Transverse colon (tissue), 4 donors: ENCODE measurements at regions not wholly inside any gene's neighbourhood (a gene's known extent, or its start where the extent isn't known, plus 50 kb on each side); places are given as distances from the start of the nearest gene placed in this dataset.
"Not testable (repeated sequence)": the region's sequence is repeated elsewhere in the genome, so short reads cannot be mapped to it uniquely, and the experiment has no call there.

Experiments
- DNase-seq: peaks from one replicate; pipeline ENCODE4 v3.0.0-alpha.2; 2019
- H3K27ac ChIP-seq, 4 donors: fragments of 200-600 bp; sonication (generic); 2 replicates each; pipeline ENCODE4 v1.5.1; 2016 to 2018; ENCODE audit warnings: inconsistent platforms in 4 of 4
- H3K27me3 ChIP-seq: fragments of 200-600 bp; sonication (generic); 2 replicates; pipeline ENCODE4 v1.5.1; 2017; ENCODE audit warnings: inconsistent platforms
- H3K36me3 ChIP-seq, 4 donors: fragments of 200-600 bp; sonication (generic); 2 replicates each; pipeline ENCODE4 v1.5.1; 2017 to 2019; ENCODE audit warnings: inconsistent platforms in 4 of 4
- H3K4me1 ChIP-seq, 4 donors: fragments of 200-600 bp; sonication (generic); 2 replicates each; pipeline ENCODE4 v1.5.1; 2017 to 2020; ENCODE audit warnings: inconsistent platforms in 4 of 4
- H3K4me3 ChIP-seq, 4 donors: fragments of 200-600 bp; sonication (generic); 1 replicate in 1 of 4; 2 replicates in 3 of 4; pipeline versions ENCODE4 v1.5.1 to v1.6.1; 2017 to 2019; ENCODE audit warnings: inconsistent platforms in 4 of 4
- H3K9me3 ChIP-seq, 2 donors: fragments of 200-600 bp; sonication (generic); 2 replicates each; pipeline ENCODE4 v1.5.1; 2017 to 2019; ENCODE audit warnings: inconsistent platforms in 2 of 2
- EP300 ChIP-seq: sonication (generic); formaldehyde crosslinking; IDR thresholded peaks from one replicate; pipeline ENCODE4 v1.6.1; 2017; ENCODE audit warnings: antibody characterized with exemption, low read depth
- POLR2A ChIP-seq: fragments of 450-650 bp; IDR thresholded peaks from one replicate; pipeline ENCODE4 v1.6.1; 2016; ENCODE audit warnings: antibody characterized with exemption, mild to moderate bottlenecking, moderate library complexity
- POLR2AphosphoS5 ChIP-seq, 3 donors: sonication (generic); formaldehyde crosslinking; IDR thresholded peaks; one replicate each; pipeline ENCODE4 v1.6.1; 2016; ENCODE audit warnings: antibody characterized with exemption in 3 of 3
- WGBS, 2 donors: methylation state at CpG; one replicate each; pipeline ENCODE4 v1.1.5; 2018; ENCODE audit warnings: low coverage in 1 of 2; 5-methylcytosine and 5-hydroxymethylcytosine counted together
- in situ Hi-C, 4 donors: fragments of 200-750 bp; cut with MboI; loops; one replicate each; pipeline versions ENCODE4 v1.15.0 to v1.15.1; 2017; ENCODE audit warnings: low sequenced_read_pairs in 3 of 4, low pct_ligation_motif_present in 1 of 4, low pct_unique_long_range_greater_than_20kb in 1 of 4
- intact Hi-C: fragments of 100-400 bp; cut with DNase I; formaldehyde crosslinking; loops from one replicate; pipeline ENCODE4 v1.15.1; 2023; ENCODE audit warnings: low total_unique reads
- TF ChIP-seq, protein P1 (sequence below), 5 experiments: fragments of 200-600 bp in 3 of 5; fragments of 450-650 bp in 2 of 5; sonication (generic) in 3 of 5; IDR thresholded peaks; 1 replicate in 2 of 5; 2 replicates in 3 of 5; pipeline ENCODE4 v1.5.1; 2016 to 2017; ENCODE audit warnings: antibody characterized with exemption in 5 of 5, inconsistent platforms in 3 of 5, mild to moderate bottlenecking in 2 of 5, moderate library complexity in 1 of 5

GRCh38 chrX:92209936-92210335 lies 430.8 kb downstream of the PCDH11X start:
- no peak for DNase-seq
- no peaks in the 10 kb centered on the region for H3K9me3 ChIP-seq
- no peaks in the 10 kb centered on the region for H3K36me3 ChIP-seq
- intact Hi-C loops (no loop called here), in situ Hi-C loops (no loop called here)
- no peaks in the 10 kb centered on the region for H3K4me1 ChIP-seq
- TF ChIP-seq, protein P1, sequence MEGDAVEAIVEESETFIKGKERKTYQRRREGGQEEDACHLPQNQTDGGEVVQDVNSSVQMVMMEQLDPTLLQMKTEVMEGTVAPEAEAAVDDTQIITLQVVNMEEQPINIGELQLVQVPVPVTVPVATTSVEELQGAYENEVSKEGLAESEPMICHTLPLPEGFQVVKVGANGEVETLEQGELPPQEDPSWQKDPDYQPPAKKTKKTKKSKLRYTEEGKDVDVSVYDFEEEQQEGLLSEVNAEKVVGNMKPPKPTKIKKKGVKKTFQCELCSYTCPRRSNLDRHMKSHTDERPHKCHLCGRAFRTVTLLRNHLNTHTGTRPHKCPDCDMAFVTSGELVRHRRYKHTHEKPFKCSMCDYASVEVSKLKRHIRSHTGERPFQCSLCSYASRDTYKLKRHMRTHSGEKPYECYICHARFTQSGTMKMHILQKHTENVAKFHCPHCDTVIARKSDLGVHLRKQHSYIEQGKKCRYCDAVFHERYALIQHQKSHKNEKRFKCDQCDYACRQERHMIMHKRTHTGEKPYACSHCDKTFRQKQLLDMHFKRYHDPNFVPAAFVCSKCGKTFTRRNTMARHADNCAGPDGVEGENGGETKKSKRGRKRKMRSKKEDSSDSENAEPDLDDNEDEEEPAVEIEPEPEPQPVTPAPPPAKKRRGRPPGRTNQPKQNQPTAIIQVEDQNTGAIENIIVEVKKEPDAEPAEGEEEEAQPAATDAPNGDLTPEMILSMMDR (IDR thresholded peaks at IDR 0.05), result no peak
- TF ChIP-seq POLR2AphosphoS5 (IDR thresholded peaks at IDR 0.05), result no peak
- no peak for TF ChIP-seq POLR2A
- no peak for TF ChIP-seq EP300
- H3K27me3 ChIP-seq, result no peaks in the 10 kb centered on the region
- WGBS, 2 donors, result 79% methylated on average over 5 of the region's 5 CpGs; no CpG with 5 or more reads in 1 of the 2 donors
- H3K27ac ChIP-seq, result no peak overlapping the region
- no peak overlapping the region for H3K4me3 ChIP-seq

DNA sequence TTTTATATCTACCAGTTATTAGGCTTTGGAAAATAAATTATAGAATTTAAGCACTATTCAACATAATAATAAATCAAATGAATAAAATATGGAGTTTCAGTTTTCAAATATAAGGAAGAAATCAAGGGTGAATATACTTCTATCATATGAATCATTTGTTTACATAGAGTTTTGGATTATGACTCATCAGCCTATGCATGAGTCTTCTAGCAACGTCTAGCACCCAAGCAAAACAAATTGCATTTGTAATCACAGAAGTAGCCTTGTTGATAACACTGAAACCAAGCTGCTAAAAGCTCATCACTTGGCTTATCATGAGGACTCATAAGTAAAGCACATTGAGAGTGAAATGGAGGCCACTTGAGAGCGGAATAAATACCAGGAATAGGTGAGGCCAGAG lies 434.6 kb downstream of the PCDH11X start:
- 50 to 57% methylated on average over 2 of the region's 2 CpGs for WGBS, 2 donors
- no peak for DNase-seq
- intact Hi-C loops, result no loop called here

DNA sequence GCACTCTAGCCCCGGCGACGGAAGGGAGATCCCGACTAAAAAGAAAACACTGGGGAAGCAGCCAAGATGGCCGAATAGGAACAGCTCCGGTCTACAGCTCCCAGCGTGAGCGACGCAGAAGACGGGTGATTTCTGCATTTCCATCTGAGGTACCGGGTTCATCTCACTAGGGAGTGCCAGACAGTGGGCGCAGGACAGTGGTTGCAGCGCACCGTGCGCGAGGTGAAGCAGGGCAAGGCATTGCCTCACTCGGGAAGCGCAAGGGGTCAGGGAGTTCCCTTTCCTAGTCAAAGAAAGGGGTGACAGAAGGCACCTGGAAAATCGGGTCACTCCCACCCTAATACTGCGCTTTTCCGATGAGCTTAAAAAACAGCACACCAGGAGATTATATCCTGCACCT lies 435.8 kb downstream of the PCDH11X start:
- H3K27me3 ChIP-seq, H3K9me3 ChIP-seq, H3K4me3 ChIP-seq, DNase-seq, H3K36me3 ChIP-seq, H3K4me1 ChIP-seq, in situ Hi-C loops, intact Hi-C loops, H3K27ac ChIP-seq: not testable (repeated sequence)
- 93% methylated on average over 21 of the region's 21 CpGs; no CpG with 5 or more reads in 1 of the 2 donors for WGBS, 2 donors

More for the DNA sequence above, 434.6 kb downstream of the PCDH11X start:
- TF ChIP-seq EP300 (no peak), POLR2A (no peak), POLR2AphosphoS5 (IDR thresholded peaks at IDR 0.05) (no peak)
- TF ChIP-seq, protein P1 (IDR thresholded peaks at IDR 0.05), result no peak
- Histone ChIP-seq H3K9me3 (no peaks in the 10 kb centered on the region), H3K27ac (no peak overlapping the region), H3K27me3 (no peaks in the 10 kb centered on the region), H3K4me3 (no peak overlapping the region), H3K4me1 (no peaks in the 10 kb centered on the region), H3K36me3 (no peaks in the 10 kb centered on the region)
- in situ Hi-C loops, result no loop called here

GRCh38 chrX:92224406-92224805 lies 445.2 kb downstream of the PCDH11X start:
- WGBS, 2 donors, result 65 to 78% methylated on average over 1 to 2 of the region's 2 CpGs

GRCh38 chrX:92230628-92231027 lies 451.5 kb downstream of the PCDH11X start:
- Histone ChIP-seq H3K27ac (no peak overlapping the region), H3K9me3 (no peaks in the 10 kb centered on the region), H3K36me3 (no peaks in the 10 kb centered on the region), H3K27me3 (no peaks in the 10 kb centered on the region), H3K4me3 (no peak overlapping the region), H3K4me1 (no peaks in the 10 kb centered on the region)
- in situ Hi-C loops (no loop called here), intact Hi-C loops (no loop called here)
- 53% methylated on average over 3 of the region's 3 CpGs; no CpG with 5 or more reads in 1 of the 2 donors for WGBS, 2 donors
- DNase-seq, result no peak
- no peak for TF ChIP-seq POLR2A
- no peak for TF ChIP-seq POLR2AphosphoS5 (IDR thresholded peaks at IDR 0.05)

More at GRCh38 chrX:92224406-92224805, 445.2 kb downstream of the PCDH11X start:
- H3K4me1 ChIP-seq, result no peaks in the 10 kb centered on the region
- no peak for TF ChIP-seq POLR2AphosphoS5 (IDR thresholded peaks at IDR 0.05)
- TF ChIP-seq, protein P1 (IDR thresholded peaks at IDR 0.05), result no peak
- no peak for TF ChIP-seq POLR2A
- no peak for TF ChIP-seq EP300
- intact Hi-C loops, result no loop called here
- H3K4me3 ChIP-seq, result no peak overlapping the region
- no peaks in the 10 kb centered on the region for H3K9me3 ChIP-seq
- H3K36me3 ChIP-seq, result no peaks in the 10 kb centered on the region
- no peak for DNase-seq
- H3K27me3 ChIP-seq, result no peaks in the 10 kb centered on the region
- in situ Hi-C loops, result no loop called here
- H3K27ac ChIP-seq, result no peak overlapping the region
